NCI-H446 treated with DMSO at 0.1 percent for 48 hours (cell line): ENCODE measurements at regions not wholly inside any gene's neighbourhood (a gene's known extent, or its start where the extent isn't known, plus 50 kb on each side); places are given as distances from the start of the nearest gene placed in this dataset.

Experiments used
- DNase-seq: peaks from one replicate; lab custom pipeline; 2025; lab: John Stamatoyannopoulos, UW

DNA sequence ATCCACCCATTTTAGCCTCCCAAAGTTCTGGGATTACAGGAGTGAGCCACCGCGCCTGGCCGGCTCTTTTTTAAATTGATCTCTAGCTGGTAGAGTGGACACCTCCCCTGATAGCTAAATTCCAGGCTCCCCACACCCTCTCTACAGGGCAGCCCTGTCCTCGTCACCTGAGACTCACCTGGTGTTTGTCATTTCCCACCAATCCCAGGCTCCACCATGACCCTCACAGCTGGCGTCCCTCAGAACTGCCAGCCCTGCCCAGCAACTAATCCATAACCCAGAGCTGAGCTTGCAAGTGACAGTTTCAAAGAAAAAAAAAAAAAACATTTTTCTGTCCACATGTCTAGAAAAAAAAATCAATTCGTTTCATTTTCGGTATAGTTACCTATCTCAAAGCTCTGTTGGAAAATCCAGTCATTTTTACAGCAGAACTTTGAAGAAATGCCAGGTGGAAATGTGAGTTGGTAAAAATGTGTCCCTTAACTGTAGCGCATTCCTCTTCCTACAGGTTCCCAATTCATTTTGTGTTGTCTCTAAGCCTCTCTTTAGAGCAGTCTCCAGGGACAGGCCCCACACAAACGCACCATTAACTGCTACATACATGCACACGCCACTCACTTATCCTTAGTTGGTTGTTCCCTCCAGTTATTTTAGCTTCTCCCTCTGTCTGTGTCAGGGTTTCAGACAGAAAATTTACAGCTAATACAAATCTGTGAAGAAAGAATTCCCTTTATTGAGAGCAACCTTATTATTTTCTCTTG, 294.7 kb downstream of the FBXO15 start:
- no peak for DNase-seq

DNA sequence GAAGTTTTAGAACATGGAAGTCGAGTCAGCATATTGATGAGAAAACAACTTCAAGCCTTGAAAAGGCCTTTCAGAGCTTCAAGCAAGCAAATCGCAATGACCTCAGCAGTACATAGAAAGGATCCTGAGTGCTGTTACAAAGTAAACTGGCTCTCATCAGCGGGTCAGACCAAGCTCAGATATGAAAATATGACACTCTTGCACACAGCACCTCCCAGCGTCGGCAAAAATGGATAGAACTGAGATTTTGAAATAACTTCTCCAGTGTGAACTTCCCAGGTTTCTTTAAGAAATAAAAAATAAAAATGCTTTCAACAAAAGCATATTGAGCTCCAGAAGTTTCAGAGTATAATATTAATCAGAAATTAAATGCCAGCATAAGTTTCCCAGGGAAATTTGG, 296.9 kb downstream of the FBXO15 start:
- no peak for DNase-seq

DNA sequence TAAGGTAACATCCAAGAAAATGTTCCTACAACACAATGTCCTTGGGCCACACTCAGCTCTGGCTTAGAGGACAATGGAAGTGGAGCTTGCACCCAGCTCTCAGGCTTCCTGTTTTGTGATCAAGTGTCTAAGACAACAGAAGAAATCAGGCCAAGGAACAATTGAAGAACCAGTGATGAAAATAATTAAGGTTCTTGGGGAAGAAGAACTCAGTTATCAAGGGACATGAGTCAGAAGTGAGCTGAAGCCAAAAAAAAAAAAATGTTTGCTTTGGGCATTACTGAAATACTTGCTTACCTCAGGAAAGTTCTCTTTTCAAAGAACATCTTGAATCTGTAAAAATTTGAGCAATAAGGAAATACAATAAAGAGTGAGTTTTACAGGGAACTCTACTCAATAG, 299.0 kb downstream of the FBXO15 start:
- DNase-seq: no peak

DNA sequence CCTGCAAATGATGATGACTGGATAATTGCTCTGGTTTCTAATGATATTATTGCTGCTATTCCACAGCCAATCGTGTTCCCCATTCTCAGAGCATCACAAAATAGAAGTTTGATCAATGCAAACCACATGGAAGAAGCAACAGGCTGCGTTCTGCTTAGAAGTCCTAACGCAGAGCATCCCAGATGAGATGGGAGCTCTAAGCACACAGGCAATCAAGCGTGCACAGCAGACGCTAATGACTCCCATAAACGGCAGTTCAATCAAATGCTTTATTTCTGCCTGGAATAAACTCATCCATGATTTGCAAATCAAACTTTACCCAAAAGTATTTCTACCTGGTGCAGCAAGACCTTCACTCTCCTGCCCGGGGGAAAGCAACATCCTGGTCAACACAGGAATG, 304.2 kb downstream of the FBXO15 start:
- no peak for DNase-seq

DNA sequence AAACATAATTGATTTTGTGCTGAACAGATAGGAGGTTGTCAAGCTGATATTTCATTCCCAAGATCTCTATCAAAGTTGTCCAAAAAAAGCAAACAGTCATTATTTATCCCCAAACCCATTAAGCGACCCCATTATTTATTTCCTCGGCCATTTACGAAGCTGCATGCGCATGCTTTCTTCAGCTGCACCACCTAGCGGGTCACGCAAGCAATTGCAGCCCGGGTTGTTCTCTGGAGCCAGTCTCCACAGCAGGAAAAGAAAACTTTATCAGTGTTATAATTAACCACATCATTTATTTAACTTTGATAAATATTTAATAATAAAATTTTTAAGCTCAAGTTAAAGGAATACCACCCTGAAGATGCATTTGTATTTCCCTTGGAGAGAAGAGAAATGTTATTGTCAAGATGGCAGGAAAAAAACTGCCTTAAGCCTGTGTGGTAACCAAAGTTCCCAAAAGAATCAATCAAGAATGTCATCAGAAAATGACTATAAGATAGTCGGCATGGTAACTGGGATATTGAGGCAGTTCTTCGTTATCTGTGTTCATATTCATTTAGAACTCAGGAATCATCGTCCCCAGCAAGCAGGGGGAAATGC, 304.7 kb downstream of the FBXO15 start:
- DNase-seq: peak; percentile 5

DNA sequence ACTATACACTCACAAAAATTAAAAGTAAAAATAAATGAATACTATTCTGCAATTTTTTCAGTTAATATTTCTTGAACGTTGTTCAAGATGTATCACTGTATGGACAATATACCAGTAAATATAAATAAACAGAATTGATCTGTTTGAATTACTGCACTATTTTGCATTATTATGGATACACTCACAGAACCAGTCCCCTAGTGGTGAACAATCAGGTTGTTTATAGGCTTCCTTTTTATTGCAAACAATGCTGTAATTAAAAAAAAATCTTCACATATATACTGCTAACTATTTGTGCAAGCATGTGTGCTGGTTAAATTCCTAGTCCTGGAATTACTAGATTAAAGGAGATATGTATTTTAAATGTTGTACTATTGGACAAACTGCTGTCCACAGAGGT, 306.0 kb downstream of the FBXO15 start:
- DNase-seq: no peak

DNA sequence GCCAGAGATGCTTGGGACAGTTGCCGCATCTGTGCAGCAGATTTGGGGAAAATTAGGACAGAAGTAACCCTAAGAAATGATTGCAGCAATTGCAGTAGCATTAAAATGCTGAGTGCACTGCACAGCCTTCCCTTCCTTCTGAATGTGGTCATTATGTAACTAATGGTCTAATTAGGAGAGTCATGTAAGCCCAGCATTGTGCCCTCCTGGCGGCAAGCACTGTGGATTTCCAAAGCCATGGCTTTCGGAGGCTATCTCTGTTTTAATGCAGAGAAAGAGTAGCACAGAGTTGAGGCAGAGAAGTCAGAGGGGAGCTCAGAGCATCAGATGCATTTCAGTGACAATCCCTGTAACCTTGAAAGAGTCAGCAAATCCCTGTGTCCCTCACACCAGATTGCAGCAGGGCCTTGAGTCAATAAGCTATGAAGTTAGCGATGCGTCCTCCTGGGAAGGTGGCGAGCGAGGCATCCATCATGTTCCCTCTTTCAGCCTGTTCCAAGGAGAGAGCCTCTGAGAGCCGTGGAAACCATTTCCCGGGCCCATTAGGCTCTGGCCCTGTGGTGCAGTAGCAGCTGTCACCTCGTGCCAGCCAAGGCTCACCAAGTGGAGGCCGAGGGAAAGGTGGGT, 307.2 kb downstream of the FBXO15 start:
- DNase-seq: no peak

DNA sequence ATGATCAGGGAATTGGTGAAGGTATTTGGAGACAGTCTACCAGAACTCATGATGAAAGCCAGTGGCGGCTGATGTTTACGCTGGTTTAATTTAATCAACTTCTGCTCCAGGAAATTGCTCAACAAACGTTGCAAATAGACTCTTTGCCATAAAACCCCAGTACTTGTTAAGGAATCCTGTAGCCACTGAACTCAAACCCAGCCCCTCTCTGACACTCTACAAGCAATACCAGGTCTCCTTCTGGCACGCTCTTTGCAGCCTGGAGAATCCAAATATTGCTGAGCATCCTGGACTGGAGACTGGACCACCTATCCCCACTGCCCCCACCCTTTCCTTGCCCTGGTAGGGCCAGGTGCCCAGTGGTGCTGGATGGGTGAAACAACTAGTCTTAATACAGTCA, 308.2 kb downstream of the FBXO15 start:
- DNase-seq: no peak

DNA sequence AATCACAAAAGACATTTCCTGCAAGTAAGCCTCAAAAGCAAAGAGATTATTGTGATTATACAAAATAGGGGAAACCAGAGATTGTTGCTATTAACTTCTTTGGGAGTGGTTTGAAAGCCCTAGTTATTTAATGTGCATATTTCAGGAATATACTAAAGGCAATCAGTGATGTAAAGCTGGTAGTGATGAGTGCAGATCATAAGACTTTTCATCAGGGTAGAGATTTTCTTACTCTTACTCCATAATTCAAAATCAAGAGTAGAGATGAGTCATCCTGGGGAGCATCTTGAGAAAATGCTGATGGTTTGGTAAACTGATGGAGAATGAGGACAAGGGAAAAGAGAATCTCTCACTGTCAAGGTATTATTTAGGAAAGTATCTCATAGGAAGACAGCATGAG, 309.5 kb downstream of the FBXO15 start:
- DNase-seq: no peak

DNA sequence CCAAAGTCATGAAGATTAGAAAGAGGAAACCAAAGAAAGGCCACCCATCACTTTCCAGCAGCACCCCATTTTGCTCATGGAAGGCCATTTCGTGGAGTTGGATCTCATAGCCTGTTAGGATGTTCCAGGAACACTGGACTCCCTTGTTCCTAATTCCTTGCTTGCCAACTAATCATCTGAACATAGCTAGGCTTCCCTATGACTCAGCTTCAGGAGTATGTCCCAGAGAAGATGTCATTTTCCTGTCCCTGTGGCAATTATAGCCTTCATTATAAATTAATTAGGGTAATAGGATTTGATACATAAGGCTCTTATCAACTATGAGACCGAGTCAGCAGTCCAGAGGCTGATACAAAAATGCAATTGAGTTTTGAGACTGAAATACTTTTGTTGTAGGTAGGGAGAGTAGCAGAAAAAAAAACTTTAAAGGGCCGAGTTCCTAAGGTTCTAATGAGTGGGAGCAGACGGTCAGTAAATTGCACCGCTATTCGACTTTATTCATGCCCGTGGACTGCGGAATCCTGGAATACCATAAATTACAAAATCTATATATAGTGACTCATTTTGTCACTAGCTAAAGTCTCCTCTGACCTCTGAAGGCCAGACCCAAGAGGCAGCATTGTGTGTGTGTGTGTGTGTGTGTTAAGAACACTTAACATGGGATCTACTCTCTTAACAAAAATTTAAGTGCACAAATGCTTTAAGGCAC, 311.8 kb downstream of the FBXO15 start:
- no peak for DNase-seq

DNA sequence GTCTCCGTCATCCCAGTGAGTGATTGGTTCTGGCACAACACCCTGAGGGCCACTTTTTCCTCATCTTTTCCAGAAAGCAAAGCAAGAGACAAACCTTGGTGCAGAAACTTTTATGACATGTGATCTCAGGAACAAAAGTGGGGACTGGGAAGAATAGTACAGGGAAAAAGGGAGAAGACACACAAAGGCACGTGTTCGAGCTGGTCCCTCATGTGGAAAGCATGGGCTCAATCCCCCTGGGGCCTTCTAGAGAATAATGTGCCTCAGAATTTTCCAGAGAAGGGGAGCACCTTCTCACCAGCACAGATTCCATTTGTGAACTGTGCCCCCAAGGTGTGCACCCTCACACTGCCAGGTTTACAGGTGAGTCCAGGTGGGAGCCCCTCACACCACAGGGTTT, 312.6 kb downstream of the FBXO15 start:
- DNase-seq: no peak

DNA sequence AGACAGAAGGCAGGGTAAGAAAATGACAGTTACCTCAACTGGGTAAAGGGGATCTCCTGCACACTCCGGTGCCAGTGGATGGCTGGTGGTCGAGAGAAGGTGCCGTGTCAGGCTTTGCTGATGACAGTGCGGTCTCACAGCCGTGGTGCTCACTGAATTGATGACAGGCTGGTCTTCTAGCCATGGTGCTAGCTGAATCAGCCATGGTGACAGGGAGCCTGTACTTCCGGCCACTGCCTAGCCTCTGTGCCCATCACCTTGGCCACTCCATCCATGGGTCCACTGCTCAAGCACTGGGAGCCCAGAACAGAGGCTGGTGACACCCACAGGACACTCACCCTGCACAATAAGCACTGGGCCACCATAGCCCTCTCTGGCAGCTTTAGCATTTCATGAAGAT, 315.9 kb downstream of the FBXO15 start:
- no peak for DNase-seq

DNA sequence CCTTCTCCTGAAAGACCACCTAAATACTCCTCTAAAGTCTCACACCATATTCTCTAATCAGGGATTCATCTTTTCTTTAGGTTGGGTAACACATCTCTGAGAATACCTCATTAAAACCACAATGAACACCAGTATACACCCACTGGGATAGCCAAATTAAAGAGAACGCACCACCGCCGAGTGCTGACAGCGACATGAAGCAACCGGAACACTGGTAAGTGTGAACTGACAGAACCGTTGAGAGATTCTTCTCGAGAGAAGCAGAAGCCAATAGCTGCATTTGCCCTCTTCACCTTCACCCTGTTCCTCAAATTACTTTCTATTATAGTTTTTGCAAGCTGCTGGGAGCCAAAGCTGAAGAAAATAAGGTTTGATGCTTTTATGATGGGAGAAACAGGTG, 318.5 kb downstream of the FBXO15 start:
- no peak for DNase-seq

DNA sequence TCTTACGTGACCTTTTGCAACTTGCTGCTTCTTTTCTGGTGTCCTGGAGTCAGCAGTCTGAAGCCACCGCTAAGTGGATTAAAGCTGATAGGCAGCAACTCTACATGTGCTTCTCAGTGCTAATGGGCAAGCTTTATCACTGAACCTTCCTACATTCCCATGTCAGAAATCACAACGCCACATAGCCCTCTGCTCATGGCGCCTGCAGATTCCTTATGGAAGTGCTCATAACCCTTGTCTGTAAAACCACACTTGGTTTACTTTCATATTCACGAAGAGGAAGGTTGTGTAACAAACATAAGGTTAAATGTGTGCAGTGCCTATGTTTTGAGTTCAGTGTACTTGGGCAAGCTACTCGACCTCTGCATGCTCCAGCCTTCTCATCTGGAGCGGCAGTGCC, 319.8 kb downstream of the FBXO15 start:
- DNase-seq: no peak

DNA sequence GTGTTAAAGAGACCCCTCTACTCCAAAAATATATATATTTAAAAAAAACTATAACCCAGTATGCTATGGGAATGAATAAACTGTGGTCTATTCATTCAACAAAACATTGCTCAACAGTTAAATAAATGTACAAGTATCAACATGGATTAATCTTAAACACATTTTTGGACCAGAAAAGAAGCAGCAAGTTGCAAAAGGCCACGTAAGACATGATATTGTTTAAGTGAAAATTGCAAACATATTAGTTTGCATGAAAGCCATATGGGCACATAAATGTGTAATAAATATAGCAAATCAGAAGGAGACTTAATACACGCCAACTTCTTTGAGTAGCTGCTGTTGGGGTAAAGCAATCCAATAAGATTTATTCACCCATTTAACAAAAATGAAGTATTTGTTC, 321.5 kb downstream of the FBXO15 start:
- DNase-seq: no peak

DNA sequence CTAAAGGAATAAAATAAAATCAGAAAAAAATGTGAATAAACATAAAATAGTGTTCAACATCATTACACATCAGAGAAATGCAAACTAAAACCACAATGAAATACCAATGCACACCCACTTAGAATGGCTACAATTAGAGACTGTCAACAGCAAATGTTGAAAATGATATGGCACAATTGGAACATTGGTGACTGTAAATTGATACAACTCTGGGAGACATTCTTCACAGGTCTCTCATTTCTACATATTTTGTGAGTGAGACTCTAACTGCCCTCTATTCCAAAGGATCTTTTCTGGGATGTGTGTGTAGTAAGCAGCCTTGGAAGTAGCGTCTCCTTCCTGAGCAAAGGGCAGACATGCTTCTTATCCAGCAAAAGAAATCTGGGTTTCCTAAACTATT, 323.0 kb downstream of the FBXO15 start:
- no peak for DNase-seq

DNA sequence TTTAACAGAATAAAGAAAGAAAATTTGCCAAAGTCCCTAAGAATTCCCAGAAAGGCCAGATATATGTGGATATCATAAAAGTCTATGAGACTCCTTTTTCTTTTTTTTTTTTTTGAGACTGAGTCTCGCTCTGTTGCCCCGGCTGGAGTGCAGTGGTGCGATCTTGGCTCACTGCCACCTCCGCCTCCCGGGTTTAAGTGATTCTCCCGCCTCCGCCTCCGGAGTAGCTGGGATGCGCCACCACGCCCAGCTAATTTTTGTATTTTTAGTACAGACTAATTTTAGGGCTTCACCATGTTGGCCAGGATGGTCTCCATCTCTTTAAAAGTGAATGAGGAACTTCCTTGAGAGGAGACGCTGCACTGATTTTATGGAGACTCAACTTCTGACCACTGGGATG, 335.2 kb downstream of the FBXO15 start:
- DNase-seq: no peak

DNA sequence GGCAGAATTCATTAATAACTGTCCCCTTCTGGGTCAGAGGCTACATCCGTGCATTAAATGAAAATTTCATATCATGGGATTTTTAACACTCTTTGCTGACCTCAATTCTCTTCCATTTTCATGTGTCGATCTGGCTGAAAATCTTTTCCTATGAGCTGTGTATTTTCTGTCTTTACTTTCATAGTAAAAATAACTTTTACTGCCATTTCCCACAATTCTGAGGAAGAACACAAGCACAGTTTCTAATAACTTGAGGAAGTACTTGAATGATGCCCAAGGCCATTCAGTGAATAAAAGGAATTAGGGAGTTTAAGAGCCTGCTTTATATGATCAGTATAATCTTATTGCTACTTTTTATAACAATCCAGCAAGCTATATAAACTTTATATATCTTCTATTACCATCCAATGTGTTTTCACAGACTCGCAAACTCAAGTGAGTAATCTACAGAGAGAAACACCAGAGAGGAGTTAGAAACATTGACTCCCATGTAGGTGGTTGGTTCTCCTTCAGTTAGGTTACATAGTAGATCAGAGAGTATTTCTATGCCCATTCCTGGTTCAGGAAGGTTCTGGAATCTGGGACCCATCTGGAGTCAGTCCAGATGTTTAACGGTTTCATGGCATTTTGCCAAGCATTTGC, 340.0 kb downstream of the FBXO15 start:
- no peak for DNase-seq

DNA sequence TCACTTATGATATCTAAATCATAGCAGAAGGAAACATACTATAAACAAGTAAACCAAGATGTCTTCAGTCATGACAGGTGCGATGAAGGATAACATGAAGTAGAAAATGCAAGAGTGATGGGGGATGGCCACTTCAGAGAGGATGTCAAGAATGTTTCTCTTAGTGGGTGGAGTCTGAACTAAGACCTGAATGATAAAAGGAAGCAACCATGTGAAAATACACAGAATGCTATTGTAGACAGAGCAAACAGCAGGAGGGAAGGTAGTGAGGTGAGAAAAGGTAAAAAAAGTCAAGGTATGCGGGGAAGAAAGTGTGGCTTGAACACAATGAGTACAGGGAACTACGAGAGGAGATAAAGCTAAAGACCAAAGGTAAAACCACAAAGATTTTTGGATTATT, 341.6 kb downstream of the FBXO15 start:
- no peak for DNase-seq

DNA sequence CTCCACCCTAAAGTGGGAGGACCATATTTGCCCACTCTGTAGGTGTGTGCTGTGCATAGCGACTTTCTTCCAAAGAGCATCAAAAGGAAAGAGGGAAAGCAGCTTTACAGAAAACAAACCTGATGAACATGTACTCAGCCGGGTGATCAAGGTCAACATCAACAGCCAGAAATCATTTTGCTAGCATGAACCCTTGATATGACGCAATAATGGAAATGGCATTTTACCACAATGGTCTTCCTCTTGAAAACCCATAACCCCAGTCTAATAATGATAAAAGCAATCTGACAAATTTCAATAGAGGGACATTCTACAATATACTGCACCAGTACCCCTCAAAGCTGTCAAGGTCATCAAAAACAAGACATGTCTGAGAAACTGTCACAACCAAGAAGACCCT, 350.2 kb downstream of the FBXO15 start:
- DNase-seq: no peak

DNA sequence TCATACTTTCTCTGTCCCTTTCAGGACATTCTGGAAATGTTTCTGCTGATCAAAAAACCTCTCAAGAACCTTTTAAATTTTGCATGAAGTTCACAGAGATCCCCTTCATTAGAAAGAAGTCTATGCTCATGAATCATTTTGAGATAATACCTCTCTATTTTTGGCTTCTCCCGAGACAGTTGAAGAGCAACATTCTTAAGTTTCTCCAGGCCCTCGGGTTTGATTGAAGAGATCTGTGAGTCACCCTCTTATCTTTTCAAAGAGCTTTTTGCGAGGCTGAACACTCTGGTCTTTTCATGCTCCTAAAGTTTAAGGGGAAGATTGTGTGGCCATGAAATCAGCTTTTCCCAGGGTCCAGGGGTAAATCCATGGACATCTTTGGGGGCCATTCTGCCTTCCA, 354.2 kb downstream of the FBXO15 start:
- no peak for DNase-seq

DNA sequence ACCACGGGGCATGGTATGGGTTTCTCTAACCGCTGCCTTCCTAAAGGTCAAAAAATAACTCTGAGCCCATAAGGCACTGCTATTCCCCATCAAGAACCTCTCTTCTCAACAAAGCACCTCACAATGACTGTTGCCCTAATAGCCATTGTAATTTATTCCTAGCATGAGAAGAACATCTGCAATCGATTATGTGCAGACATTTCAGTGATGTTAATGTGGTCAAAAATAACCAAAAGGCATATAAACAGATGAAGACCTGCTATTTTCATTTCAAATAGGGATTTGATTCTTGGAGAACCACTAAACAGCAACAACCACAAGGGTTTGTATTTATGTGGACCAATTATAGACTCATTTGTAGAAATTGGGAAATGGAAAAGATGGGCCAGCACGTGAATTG, 356.6 kb downstream of the FBXO15 start:
- no peak for DNase-seq

DNA sequence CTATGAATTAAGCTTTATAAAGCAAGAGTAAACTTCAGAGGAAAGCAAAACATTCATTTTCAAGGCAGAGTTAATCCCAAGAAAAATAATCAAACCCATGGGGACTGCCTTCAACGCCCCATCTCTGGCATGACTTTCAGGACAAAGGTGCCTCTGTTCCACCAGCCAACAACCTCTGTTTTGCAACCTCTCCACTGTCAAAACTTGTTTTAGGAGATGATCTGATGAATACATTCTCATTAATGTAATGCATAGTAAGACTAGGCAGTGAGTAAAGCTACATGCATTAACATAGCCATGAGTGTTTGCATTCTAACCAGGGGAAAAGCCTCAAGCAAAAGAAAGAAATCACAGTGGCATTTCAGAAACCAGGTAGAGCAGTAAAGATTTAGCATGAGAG, 357.0 kb downstream of the FBXO15 start:
- no peak for DNase-seq
